RWPE1 (cell line): ENCODE measurements at regions not wholly inside any gene's neighbourhood (a gene's known extent, or its start where the extent isn't known, plus 50 kb on each side); places are given as distances from the start of the nearest gene placed in this dataset.

Source experiments
- CTCF ChIA-PET: fragments of 350-600 bp; sonication (Branson Sonifier 250); formaldehyde crosslinking; extraction: SDS; loops from one replicate; lab custom pipeline; 2021; lab: Yijun Ruan, JAX
- POLR2A ChIA-PET: fragments of 400-600 bp; formaldehyde crosslinking; extraction: SDS; loops from one replicate; lab custom pipeline; 2020; ENCODE audit warnings: antibody characterized with exemption; ENCODE audit not compliant: low non-redundant PET; lab: Yijun Ruan, JAX
- DNase-seq: peaks from one replicate; pipeline ENCODE4 v3.0.0; 2012; ENCODE audit warnings: low spot score
- H3K27ac ChIP-seq: fragments of 450-650 bp; 2 replicates; pipeline ENCODE4 v1.5.1; 2017
- CTCF ChIP-seq: fragments of 450-650 bp; conservative IDR thresholded peaks from 2 replicates; pipeline ENCODE4 v1.5.1; 2017; ENCODE audit warnings: low read depth, mild to moderate bottlenecking

GRCh38 chr20:51961964-51962761 is 159.8 kb upstream of the SALL4 start:
- no peak overlapping the region for H3K27ac ChIP-seq
- CTCF ChIA-PET: interaction anchor here (0.5 kb wide), 1 partner anchor 82 kb away, joined by 3 read pairs; no protein-coding TSS in a partner anchor
- POLR2A ChIA-PET: no interaction called here
- TF ChIP-seq CTCF: no peak
- DNase-seq: no peak

- ChIA-PET CTCF (interaction anchor here (0.6 to 0.7 kb wide), 2 partner anchors 12 to 246 kb away, joined by 3 to 4 read pairs; no protein-coding TSS in a partner anchor), POLR2A (no interaction called here)
- no peak for DNase-seq
- TF ChIP-seq CTCF: no peak
- H3K27ac ChIP-seq: no peak overlapping the region
Observed at GRCh38 chr20:51960047-51960675, 157.8 kb upstream of the SALL4 start.

GRCh38 chr20:51959066-51959542 is 156.8 kb upstream of the SALL4 start:
- DNase-seq: no peak
- POLR2A ChIA-PET: no interaction called here
- no peak overlapping the region for H3K27ac ChIP-seq
- TF ChIP-seq CTCF: no peak
- CTCF ChIA-PET: no interaction called here

GRCh38 chr20:51958099-51959065 is 156.1 kb upstream of the SALL4 start:
- POLR2A ChIA-PET: no interaction called here
- CTCF ChIA-PET: interaction anchor here (0.6 to 0.7 kb wide), 3 partner anchors 8 to 1092 kb away, joined by 3 to 4 read pairs (median 3); no protein-coding TSS in a partner anchor
- no peak for DNase-seq
- H3K27ac ChIP-seq: no peak overlapping the region
- no peak for TF ChIP-seq CTCF

- DNase-seq: no peak
- CTCF ChIA-PET: interaction anchor here (0.6 kb wide), 1 partner anchor 35 kb away, joined by 3 read pairs; no protein-coding TSS in a partner anchor
- POLR2A ChIA-PET: no interaction called here
- peak overlapping the region; percentile 90 for H3K27ac ChIP-seq
- no peak for TF ChIP-seq CTCF
Observed at GRCh38 chr20:51955756-51956155, 153.4 kb upstream of the SALL4 start.
